Suprapubic skin (tissue), 4 donors: ENCODE measurements at regions not wholly inside any gene's neighbourhood (a gene's known extent, or its start where the extent isn't known, plus 50 kb on each side); places are given as distances from the start of the nearest gene placed in this dataset.

ENCODE experiments used
- DNase-seq, 2 donors: peaks; one replicate each; pipeline ENCODE4 v3.0.0-alpha.2; 2019; ENCODE audit warnings: low spot score in 2 of 2
- H3K27ac ChIP-seq: fragments of 200-600 bp; sonication (generic); one replicate; pipeline ENCODE4 v1.5.1; 2019
- H3K27me3 ChIP-seq: fragments of 200-600 bp; sonication (generic); one replicate; pipeline ENCODE4 v1.5.1; 2019
- H3K36me3 ChIP-seq: fragments of 200-600 bp; sonication (generic); one replicate; pipeline ENCODE4 v1.5.1; 2019
- H3K4me1 ChIP-seq: fragments of 200-600 bp; sonication (generic); one replicate; pipeline ENCODE4 v1.5.1; 2019
- H3K4me3 ChIP-seq: fragments of 200-600 bp; sonication (generic); one replicate; pipeline ENCODE4 v1.5.1; 2019; ENCODE audit warnings: mild to moderate bottlenecking
- H3K9me3 ChIP-seq: fragments of 200-600 bp; sonication (generic); one replicate; pipeline ENCODE4 v1.5.1; 2019
- EP300 ChIP-seq: sonication (generic); formaldehyde crosslinking; IDR thresholded peaks from one replicate; pipeline ENCODE4 v1.6.1; 2017; ENCODE audit warnings: antibody characterized with exemption
- POLR2A ChIP-seq, 2 donors: fragments of 450-650 bp; IDR thresholded peaks; one replicate each; pipeline ENCODE4 v1.6.1; 2017; ENCODE audit warnings: antibody characterized with exemption in 2 of 2, mild to moderate bottlenecking in 2 of 2, moderate library complexity in 2 of 2
- POLR2AphosphoS5 ChIP-seq, 3 donors: sonication (generic); formaldehyde crosslinking; IDR thresholded peaks; one replicate each; pipeline ENCODE4 v1.6.1; 2017; ENCODE audit warnings: antibody characterized with exemption in 3 of 3
- WGBS: methylation state at CpG from one replicate; pipeline ENCODE4 v1.1.5; 2018; 5-methylcytosine and 5-hydroxymethylcytosine counted together
- TF ChIP-seq, protein P1 (sequence below), 2 donors: fragments of 200-600 bp in 1 of 2; fragments of 450-650 bp in 1 of 2; sonication (generic) in 1 of 2; IDR thresholded peaks; one replicate each; pipeline ENCODE4 v1.5.1; 2016 to 2019; ENCODE audit warnings: antibody characterized with exemption in 2 of 2, mild to moderate bottlenecking in 1 of 2, moderate library complexity in 1 of 2

GRCh38 chr15:62240121-62241096 lies 75.3 kb upstream of the C2CD4B start:
- no peaks in the 10 kb centered on the region for H3K9me3 ChIP-seq
- H3K27ac ChIP-seq: no peak overlapping the region
- DNase-seq: no peak
- H3K27me3 ChIP-seq: no peaks in the 10 kb centered on the region
- WGBS: 87% methylated on average over 5 of the region's 5 CpGs
- no peaks in the 10 kb centered on the region for H3K36me3 ChIP-seq
- no peaks in the 10 kb centered on the region for H3K4me1 ChIP-seq
- no peak overlapping the region for H3K4me3 ChIP-seq
- TF ChIP-seq EP300: no peak

DNA sequence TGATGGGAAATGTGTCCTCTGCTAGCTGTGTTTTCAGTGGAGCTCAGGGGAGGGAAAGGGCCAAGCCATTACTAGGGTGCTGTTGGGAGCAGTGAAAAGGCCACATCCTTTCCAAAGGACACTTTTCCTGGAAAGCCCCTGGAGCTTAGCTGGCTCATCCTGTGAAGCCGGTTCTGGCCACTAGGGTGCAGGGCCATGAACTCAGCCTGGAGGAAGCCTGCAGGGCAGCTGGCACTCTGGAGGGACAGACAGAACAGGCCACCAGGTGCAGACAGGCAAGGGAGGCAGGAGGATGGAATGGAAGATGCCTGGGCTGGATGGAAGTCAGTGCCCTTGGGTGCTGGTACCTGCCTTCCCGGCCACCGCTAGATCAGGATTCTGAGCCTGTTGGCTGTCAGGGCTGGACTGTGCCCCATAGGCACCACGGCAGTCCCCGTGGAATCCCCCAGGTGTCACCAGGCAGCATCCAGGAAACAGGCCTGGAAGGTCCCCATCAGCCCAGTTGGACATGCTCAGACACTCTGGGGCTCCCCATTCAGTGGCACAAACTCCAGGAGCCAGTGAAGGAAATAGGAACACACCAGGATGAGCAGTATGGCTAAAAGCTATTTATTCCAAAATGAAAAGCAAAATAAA lies 76.2 kb upstream of the C2CD4B start:
- WGBS: 100% methylated on average over 2 of the region's 5 CpGs
- H3K4me3 ChIP-seq: no peak overlapping the region
- no peaks in the 10 kb centered on the region for H3K36me3 ChIP-seq
- H3K4me1 ChIP-seq: no peaks in the 10 kb centered on the region
- no peak for DNase-seq
- no peaks in the 10 kb centered on the region for H3K27me3 ChIP-seq
- no peak for TF ChIP-seq EP300
- no peak for TF ChIP-seq POLR2A (IDR thresholded peaks at IDR 0.05)
- TF ChIP-seq, protein P1, sequence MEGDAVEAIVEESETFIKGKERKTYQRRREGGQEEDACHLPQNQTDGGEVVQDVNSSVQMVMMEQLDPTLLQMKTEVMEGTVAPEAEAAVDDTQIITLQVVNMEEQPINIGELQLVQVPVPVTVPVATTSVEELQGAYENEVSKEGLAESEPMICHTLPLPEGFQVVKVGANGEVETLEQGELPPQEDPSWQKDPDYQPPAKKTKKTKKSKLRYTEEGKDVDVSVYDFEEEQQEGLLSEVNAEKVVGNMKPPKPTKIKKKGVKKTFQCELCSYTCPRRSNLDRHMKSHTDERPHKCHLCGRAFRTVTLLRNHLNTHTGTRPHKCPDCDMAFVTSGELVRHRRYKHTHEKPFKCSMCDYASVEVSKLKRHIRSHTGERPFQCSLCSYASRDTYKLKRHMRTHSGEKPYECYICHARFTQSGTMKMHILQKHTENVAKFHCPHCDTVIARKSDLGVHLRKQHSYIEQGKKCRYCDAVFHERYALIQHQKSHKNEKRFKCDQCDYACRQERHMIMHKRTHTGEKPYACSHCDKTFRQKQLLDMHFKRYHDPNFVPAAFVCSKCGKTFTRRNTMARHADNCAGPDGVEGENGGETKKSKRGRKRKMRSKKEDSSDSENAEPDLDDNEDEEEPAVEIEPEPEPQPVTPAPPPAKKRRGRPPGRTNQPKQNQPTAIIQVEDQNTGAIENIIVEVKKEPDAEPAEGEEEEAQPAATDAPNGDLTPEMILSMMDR (IDR thresholded peaks at IDR 0.05): no peak
- TF ChIP-seq POLR2AphosphoS5 (IDR thresholded peaks at IDR 0.05): no peak
- H3K27ac ChIP-seq: no peak overlapping the region
- no peaks in the 10 kb centered on the region for H3K9me3 ChIP-seq

DNA sequence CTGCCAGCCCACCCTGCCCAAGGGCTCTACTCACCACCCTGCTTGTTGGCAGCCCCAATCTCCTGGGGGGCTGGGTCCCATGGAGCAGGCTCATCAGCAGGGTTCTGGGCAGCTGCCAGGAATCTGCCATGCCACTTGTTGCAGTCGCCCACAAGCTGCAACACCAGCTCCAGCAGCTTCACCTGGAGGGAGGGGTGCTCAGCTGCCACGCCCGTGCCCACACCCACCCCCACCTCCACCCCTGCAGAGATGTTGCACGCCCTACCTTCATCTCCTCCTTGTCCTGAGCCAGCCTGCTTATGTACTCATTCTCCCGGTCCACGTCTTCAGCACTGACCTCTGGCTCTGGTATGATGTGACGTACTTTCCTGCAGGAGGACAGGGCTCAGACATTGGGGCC lies 77.9 kb upstream of the C2CD4B start:
- no peaks in the 10 kb centered on the region for H3K27me3 ChIP-seq
- no peaks in the 10 kb centered on the region for H3K4me1 ChIP-seq
- TF ChIP-seq, protein P1 (IDR thresholded peaks at IDR 0.05): no peak
- TF ChIP-seq POLR2AphosphoS5 (IDR thresholded peaks at IDR 0.05): no peak
- TF ChIP-seq EP300: no peak
- no peak for TF ChIP-seq POLR2A (IDR thresholded peaks at IDR 0.05)
- no peaks in the 10 kb centered on the region for H3K36me3 ChIP-seq
- H3K27ac ChIP-seq: no peak overlapping the region
- 54% methylated on average over 7 of the region's 7 CpGs for WGBS
- no peak for DNase-seq
- H3K9me3 ChIP-seq: no peaks in the 10 kb centered on the region
- no peak overlapping the region for H3K4me3 ChIP-seq

GRCh38 chr15:62244762-62245161 lies 79.7 kb upstream of the C2CD4B start:
- no peak for TF ChIP-seq POLR2A (IDR thresholded peaks at IDR 0.05)
- TF ChIP-seq, protein P1 (IDR thresholded peaks at IDR 0.05): no peak
- no peak for TF ChIP-seq EP300
- no peak for TF ChIP-seq POLR2AphosphoS5 (IDR thresholded peaks at IDR 0.05)
- Histone ChIP-seq H3K36me3 (no peaks in the 10 kb centered on the region), H3K27ac (no peak overlapping the region), H3K4me3 (no peak overlapping the region), H3K27me3 (no peaks in the 10 kb centered on the region), H3K4me1 (no peaks in the 10 kb centered on the region), H3K9me3 (no peaks in the 10 kb centered on the region)
- DNase-seq: no peak
- 81% methylated on average over 4 of the region's 6 CpGs for WGBS

DNA sequence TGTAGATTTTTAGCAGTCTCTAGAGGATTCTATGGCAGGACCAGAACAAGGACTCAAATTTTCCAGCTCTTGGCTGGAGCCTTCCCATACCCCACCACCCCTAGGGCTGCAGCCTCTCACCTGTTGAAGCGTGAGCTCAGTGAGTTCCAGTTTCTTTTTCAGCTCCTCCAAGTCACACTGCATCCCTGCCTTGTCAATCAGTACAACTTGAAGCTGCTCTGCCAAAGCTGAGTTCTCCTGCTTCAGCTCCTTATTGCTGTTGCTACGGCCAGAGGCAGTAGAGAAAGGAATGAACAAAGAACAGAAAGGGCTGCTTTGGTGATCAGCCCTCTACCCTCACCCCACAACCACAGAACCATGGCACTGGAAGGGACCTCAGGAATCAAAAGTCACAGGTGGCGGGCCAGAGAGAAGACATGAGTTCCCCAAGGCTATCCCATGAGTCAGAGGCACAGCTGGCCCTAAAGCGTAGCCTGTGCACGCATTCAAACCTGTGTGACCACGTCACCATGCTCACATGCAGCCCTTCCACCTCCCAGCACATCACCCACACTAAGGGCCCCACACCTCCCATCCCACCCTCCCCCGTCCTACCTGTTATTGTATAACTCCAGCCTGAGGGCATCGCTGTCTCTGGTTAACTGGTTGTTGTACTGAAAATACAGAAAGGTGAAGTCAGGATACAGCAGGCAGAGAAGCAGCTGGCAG lies 83.3 kb upstream of the C2CD4B start:
- Histone ChIP-seq H3K27ac (no peak overlapping the region), H3K36me3 (no peaks in the 10 kb centered on the region), H3K27me3 (no peaks in the 10 kb centered on the region), H3K9me3 (no peaks in the 10 kb centered on the region), H3K4me3 (no peak overlapping the region), H3K4me1 (no peaks in the 10 kb centered on the region)
- 63% methylated on average over 8 of the region's 8 CpGs for WGBS
- DNase-seq: no peak
- TF ChIP-seq, protein P1 (IDR thresholded peaks at IDR 0.05): no peak
- no peak for TF ChIP-seq POLR2AphosphoS5 (IDR thresholded peaks at IDR 0.05)
- TF ChIP-seq EP300: no peak
- no peak for TF ChIP-seq POLR2A (IDR thresholded peaks at IDR 0.05)
